GM12873 (cell line): ENCODE measurements at regions not wholly inside any gene's neighbourhood (a gene's known extent, or its start where the extent isn't known, plus 50 kb on each side); places are given as distances from the start of the nearest gene placed in this dataset.

Source experiments
- TF ChIP-seq, protein P1 (sequence below): IDR thresholded peaks from 2 replicates; pipeline ENCODE4 v1.5.1; 2012; ENCODE audit warnings: low read depth, mild to moderate bottlenecking, moderate library complexity, low read length, control low read depth; ENCODE audit not compliant: insufficient read depth; ENCODE audit errors: missing control alignments

GRCh38 chr13:100751826-100752225, 77.2 kb upstream of the TMTC4 start:
- TF ChIP-seq, protein P1, sequence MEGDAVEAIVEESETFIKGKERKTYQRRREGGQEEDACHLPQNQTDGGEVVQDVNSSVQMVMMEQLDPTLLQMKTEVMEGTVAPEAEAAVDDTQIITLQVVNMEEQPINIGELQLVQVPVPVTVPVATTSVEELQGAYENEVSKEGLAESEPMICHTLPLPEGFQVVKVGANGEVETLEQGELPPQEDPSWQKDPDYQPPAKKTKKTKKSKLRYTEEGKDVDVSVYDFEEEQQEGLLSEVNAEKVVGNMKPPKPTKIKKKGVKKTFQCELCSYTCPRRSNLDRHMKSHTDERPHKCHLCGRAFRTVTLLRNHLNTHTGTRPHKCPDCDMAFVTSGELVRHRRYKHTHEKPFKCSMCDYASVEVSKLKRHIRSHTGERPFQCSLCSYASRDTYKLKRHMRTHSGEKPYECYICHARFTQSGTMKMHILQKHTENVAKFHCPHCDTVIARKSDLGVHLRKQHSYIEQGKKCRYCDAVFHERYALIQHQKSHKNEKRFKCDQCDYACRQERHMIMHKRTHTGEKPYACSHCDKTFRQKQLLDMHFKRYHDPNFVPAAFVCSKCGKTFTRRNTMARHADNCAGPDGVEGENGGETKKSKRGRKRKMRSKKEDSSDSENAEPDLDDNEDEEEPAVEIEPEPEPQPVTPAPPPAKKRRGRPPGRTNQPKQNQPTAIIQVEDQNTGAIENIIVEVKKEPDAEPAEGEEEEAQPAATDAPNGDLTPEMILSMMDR, result no peak

GRCh38 chr13:100746953-100747683, 72.5 kb upstream of the TMTC4 start:
- TF ChIP-seq, protein P1, result no peak

DNA sequence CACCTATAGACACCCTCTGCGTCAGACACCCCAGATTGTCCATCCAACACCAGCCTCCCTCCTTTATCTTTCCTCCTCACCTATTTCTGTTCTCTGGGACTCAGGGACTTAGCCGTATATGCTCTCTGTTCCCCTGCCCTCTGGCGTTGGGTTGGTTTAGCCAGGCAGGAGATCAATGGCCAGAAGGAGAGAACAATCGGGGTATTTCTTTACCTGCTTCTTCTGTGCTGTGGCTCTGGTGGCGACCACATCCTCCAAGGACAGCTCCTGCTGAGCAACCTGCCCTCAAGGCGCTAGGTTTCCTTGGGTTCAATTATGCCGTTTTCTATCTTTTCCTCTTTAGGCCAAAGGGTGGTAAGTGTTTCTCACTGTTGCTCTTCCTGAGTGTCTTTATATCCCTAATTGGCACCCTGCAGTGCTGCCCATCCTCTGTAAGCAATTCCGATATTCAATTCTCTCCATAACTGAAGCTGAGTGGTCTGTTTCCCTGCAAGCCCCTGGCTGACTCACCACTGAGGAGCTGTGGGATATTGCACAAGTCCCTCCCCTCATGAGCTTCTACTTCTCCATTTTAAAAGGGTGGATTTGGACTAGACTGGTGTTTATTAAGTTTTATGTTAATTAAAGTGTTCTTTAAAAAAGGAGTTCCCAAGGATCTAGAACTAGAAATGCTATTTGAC, 63.7 kb upstream of the TMTC4 start:
- TF ChIP-seq, protein P1, result no peak

DNA sequence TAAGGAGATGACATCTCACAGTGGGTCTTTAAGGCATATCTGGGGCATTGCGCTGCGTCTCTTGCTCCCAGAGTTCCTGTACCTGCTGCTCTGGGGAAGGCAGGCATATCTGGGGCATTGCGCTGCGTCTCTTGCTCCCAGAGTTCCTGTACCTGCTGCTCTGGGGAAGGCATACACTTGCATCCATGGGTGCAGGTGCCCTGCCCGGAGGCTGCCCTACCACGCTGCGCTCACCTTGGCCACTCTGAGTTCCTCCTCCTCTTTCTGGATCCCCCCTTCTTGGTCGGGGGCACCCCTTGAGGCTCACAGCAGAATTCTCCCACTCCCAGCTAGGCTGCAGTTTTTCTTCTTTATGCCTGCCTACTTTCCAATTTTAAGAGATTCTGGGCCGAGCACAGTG, 60.9 kb upstream of the TMTC4 start:
- TF ChIP-seq, protein P1, result no peak

DNA sequence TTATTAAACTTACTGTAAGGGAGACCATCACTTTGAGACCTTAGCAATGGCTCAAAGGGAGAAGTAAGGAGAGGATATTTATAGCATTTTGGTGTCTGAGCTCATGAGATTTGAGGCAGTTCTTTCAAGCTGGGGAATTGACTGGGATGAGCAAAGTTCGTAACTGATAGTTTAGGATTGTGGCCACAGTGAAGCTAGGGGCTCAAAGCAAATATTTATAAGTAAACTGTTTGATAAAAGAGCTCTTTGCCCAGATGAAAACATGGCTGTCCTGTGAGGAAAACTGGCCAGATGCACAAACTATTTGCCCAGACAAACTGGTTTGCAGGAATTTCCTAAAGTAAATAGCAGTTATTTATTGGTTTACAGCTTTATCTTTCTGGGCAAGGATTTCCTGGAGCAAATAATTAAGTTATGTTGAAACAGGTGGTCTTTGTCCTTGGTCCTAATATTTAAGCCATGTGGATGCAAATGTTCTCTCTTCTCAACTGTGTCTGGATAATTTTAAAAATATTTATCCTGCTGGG, 59.7 kb upstream of the TMTC4 start:
- TF ChIP-seq, protein P1, result no peak

DNA sequence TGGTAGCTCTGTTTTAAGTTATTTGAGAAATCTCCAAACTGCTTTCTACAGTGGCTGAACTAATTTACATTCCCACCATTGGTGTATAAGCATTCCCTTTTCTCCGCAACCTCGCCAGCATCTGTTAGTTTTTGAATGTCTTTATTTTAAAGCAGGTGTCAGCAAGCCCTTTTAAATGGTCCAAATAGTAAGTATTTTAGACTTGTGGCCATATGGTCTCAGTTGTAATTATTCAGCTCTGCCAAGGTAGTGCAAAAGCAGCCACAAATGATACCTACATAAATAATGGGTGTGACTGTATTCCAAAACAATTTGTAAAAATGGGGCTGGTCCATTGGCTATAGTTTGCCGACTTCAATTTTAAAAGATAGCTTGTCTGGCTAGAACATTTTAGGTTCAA, 58.7 kb upstream of the TMTC4 start:
- TF ChIP-seq, protein P1, result no peak

- TF ChIP-seq, protein P1, result no peak
Observed at GRCh38 chr13:100728201-100728600, 53.6 kb upstream of the TMTC4 start.
